ENCODE measurements at regions not wholly inside any gene's neighbourhood (a gene's known extent, or its start where the extent isn't known, plus 50 kb on each side); places are given as distances from the start of the nearest gene placed in this dataset.
A peak's percentile ranks its signal among the peaks of the same experiment; 100 is the strongest.

DNA sequence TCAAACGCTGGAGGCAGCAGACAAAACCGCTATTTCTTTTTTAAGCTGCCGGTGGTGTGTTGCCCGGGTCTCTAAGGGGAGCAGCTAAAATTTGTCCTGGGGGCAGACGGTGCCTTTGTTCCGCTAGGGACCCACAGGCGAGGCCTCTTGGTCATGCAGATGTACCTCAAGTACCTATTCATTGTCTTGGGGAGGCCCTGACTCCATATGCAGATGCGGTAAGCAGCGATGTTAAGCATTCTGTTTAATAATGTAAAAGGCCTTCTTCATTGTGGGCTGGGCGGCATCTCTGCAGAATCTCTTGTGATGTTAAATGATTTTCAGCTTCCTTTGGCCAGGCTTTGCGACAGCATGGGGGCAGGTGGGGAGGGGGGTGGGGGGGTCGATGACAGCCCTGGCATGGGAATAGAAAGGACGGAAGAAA is 98.9 kb upstream of the PJA1 start:
- no peak for DNase-seq

DNA sequence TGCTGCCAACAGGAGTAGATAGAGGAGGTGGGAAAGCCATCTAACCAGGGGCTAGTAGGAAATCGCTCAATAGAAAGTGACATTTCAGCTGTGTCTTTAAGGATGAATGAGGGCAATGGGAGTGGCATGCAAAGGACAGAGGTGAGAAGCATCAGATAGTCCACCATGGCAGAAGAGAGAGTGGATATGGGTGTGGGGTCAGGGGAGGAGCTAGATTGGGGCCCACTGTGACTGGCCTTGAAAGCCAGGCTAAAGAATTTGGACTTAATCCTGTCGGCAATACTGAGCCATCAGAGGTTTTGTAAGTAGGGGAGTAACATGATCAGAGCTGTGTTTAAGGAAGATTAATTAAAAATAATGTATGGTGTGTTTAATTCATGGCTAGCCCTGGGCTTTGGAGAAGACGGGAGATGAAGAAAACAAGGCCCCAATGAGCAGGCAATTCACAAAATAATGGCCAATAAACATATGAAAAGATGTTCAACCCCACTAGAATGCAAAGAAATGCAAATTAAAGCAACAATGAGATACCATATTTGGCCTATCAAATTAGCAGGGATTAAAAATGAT is 98.1 kb upstream of the PJA1 start:
- no peak for DNase-seq

DNA sequence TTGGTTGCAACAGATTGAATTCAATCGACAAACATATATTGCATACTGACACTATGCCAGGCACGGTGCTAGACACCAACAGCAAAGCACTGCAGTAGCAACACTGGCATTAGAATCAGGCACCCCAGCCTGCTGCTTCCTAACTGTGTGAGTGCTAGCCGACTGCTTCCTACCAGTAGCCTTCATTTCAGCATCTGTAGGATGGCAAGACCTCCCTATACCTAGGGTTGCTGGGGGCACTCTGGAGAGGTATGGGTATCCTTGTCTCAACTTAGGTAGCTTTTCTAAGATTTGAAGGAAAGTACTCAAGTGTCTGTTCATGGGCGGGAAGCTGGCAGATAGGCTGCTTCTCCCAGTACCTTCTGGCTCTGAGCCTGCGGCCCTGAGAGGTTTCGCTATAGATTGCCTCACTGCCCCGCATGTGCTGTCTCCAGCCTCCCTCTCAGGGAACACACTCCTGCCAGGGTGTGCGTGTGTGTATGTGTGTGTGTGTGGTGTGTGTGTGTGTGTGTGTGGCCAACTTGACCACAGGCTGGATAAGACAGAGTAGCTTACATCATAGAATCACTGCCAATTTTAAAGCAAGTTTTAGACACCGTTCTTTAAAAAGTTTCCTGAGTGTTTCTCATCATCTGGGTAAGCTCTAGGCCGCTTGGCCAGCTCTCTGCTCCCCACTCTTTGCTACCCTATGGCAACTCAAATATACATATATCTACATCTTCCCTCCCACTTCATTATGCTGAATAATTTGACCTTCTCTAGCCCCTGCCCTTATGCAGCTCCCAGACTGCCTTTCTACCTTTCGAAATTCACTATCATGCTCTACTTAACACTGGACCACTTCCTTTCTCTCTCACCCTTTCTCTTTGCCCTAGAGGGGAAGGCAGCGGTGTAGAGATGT is 97.0 kb upstream of the PJA1 start:
- no peak for DNase-seq

DNA sequence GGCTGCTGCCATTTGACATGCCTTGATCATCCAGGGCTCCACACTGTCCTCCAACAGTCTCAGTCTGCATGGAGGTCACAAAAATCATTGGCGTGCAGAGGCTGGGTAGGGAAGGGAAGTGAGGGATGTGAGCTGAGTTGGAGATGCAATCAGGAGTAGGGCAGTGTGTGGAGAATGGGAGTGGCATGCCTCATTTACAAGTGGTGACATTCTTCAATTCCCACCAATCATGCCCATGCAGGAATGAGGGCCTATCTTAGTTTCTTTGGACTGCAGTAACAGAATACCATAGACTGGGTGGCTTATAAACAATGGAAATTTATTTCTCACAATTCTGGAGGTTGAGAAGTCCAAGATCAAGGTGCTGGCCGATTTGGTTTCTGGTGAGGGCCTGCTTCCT is 94.9 kb upstream of the PJA1 start:
- no peak for DNase-seq

DNA sequence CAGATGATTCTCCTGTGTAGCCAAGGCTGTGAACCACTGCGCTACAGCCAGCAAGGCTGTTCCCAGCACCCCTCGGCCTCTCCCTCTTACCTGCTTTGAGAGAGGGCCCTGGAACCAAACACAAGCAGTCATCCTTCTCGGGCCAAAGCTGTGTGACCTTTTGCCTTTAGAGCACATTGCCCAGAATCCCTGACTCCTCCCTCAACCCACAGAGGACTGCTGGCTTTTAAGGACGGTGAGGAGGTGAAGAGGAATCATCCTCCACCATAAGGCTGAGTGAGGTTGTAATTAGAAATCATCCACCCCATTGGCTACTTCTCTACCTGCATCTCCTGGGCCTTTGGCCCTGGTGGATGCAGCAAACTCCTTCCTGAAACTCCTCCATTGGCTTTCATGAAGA is 93.6 kb upstream of the PJA1 start:
- DNase-seq = no peak

DNA sequence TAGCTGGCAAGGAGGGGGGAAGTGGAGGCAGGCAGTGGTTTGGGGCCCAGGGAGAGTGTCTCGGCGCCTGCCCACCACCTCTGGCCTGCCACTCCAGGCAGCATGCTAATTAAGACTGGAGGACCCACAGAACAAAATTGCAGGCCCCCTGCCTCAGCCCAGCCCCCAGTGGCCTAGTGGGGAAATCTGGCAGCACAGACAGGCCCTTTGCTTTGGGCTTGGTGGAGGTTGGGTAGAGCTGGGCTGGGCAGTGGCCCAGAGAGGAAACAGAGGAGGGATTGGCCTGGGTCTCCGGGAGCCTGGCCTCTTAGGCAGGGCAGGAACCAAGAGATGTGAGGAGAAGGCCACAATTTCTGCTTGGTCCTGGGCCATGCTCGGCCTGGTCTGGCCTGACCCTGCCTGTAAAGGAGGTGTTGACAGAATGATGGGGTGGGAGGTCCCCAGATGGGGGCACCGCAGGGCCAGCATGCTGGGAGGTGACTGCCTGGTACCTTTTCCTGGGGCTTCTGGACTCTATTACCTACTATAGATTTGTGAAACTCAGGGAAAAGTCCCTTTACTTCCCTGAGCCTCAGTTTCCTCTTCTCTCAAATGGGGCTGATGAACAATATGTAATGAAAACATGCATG is 92.4 kb upstream of the PJA1 start:
- DNase-seq = no peak

DNA sequence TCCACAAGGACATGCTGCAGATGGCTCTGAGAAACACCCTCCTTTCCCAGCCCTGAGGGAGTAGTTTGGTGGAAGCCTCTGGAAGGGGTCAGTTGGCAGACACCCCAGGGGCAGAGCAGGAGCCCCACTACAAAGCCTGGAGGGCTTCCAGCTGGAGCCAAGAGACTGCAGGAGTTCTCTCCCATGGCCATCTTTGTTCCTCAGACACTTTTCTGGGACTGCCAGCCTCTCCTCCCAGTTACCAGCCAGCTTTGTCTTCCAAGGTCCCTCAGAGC is 91.0 kb upstream of the PJA1 start:
- DNase-seq = no peak

DNA sequence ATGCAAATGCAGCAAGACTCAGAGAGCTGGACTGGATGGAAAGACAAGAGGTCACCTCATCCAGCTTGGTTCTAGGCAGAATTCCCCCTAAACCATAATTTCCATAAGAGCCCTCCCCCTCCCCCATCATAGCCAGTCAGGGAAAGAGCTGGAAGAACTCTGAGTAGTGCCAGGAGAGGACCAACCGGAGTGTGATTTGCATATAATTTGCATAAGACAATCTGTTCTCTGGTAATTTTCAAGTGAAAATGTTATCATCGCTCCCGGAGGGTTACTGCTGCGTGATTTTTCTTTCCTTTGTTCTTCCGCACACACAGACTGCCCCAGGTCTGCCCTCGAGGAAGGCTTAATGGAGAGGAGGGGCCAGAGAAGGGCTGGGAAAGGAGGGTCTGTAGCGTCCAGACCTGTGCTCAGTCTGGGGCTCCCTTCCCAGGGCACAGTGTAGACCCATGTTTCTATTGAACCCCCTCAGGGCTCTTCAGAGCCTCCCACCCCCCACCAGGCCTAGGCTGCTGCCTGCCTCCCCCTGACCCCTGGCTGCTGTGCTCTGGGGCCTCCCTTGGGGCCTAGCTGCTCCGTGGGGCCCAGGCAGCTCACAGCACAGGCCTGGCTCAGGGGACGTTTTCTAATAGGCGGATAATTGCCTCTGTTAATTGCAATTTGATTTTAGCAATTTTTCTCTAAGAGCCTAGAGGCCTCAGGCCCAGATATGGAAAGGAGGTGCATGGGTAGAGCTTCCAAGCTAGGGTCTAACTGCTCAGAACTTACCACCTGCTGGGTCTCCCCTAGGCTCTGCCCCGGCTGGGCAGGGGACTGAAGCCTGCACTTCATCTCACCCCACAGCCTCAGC is 90.4 kb upstream of the PJA1 start:
- DNase-seq = no peak

DNA sequence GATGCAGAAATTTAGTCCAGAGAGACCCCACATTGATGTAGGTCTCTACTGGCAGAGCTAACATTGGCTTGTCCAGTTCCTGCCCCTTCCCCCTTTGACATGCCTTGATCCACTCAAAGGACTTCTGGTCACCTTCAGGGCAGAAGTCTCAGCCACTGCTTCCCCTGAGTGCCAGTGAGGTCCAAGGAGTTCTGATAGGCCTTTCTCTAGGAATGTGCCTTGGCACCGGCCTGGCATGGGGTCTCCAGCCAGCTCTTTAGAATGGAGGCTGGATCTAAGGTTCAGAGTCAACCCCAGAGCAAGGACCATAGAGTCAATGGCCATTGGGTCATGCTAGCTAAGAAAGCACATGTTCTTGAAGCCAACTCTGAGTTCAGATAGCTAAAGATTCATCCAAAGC is 88.6 kb upstream of the PJA1 start:
- DNase-seq = no peak

DNA sequence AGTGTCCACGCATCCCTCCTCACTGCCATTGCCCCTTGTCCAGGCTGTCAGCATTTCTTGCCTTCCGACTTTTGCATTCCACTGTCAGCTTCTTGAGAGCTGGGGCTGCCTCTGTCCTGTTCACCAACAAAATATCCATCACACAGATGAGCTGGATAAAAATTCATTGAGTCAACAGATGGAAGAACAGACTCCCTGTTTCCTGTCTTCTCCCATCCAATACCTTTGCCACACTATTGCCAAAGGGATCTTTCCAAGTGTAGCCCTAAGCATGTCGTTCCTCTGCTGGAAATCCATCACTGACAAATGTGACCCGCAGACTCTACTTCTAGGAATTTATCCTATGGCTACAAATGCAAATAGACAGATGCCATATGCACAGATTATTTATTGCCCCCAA is 78.0 kb upstream of the PJA1 start:
- no peak for DNase-seq

DNA sequence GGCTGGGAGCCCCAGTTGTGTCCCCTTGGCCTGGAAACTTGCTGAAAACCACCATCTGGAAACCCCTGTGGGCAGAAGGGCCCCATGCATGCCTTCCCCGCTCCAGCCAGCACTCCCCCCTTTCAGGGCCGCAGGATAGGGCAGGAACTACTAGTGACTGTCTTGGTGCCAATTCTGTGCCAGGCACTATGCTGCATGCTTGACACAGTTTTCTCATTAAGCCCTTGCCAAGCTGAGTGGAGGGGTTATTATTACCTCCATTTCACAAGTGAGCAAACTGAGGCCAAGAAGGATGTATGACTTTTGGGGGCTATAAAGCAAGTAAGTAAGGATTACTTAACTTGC is 73.6 kb upstream of the PJA1 start:
- DNase-seq = no peak

DNA sequence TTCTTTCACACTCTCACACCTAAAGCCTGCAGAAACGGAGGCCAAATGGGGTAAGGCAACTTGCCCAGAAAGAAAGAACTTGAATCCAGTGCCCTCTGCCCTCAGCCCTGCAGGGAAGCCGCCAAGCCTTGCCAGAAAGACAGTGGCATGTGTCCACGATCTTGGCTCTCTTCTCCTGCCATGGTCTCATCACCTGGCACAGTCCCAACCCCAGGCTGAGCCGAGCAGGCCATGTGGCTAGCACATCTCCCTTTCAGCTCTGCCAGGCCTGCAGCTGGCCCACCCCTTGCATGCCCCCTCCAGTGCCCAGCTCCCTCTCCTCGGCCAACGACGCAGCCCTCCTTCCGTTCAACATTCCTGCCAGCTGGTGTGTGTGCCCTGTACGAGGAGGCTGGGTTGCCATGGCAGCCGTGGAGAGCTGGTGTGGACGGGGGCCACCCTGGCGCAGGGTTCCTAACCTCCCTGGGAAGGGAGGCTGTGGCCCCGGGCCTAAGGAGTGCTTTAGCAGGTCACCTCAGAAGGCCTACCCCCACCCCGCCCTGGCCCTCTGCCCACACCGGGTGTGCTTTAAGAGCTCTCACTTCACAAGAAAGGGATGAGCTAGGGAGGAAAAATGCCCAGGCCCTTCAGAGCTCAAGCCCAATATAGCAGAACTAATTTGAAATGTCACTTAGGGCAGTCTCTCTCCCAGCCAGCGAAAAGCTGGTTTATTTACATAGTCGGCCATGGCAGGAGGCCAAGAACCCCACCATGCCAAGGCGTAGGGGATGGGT is 73.0 kb upstream of the PJA1 start:
- DNase-seq = no peak

DNA sequence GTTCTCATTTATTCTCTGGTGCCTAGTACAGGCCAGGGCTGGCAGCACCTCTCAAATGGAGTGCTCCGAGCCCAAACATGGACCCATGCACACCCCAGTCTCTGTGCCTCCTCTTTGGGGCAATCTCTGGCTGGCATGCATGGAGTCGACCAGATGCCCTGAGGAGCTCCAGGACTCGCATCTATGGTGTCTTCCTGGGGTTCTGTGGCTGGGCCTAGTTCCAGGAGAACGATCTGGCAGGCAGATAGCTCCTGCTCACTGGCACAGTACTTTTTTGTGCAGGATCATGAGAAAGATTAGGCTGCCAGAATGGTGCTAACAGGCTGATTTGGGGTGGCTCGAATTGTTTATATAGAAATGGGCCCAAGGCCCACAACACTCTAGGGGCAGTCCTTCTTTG is 72.0 kb upstream of the PJA1 start:
- no peak for DNase-seq

DNA sequence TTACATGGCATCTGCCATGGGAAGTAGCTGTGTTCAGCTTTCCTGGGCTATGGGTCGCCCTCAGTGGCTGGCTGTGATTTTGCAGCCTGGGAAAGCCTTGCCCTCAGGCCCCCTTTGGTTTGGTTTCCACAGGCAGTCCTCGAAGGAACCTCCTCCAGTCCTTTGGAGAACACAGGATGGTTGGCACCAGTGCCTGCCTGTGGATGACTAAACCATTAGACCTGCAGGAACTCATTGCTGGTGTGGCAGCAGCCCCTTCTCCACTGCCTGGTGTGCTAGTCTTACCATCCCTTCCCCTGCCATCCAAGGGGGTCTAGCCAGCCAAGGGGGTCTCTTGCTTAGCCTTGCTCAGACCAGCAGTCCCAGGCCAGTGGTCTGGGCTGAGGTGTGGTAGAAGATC is 71.4 kb upstream of the PJA1 start:
- no peak for DNase-seq

DNA sequence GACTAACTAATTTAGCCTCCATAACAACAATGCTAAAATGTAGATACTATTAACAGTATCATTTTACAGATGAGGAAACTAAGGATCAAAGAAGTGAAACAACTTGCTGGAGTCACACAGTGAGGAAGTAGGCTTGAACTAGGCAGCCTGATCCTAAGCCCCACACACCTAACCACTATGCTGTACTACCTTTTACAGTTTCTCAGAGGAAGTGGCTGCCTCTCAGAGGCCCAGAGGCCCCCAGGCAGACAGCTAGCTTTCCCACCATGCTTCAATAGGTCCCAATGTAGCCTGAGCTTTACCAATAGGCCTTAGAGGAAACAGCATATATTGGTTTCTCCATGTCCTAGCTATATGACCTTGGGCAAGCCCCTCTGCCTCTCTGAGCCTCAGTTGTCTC is 69.4 kb upstream of the PJA1 start:
- no peak for DNase-seq

DNA sequence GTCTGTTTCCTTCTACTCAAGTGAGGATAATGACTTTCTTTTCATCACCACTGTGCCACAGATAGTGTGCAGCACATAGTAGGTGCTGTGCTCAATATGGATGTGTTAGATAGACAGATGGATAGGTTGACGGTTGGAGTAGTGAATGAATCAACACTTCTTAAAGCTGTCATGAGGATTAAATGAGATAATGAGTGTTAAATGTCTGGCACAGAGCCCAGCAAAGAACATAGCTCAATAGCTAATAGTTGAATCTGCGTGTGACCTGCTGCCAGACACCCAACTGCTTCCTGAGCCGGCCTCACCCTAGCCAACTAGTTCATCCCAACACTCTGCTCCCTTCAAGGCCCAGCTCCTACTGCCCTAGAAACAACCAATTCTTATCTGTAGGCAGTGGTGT is 67.7 kb upstream of the PJA1 start:
- no peak for DNase-seq

DNA sequence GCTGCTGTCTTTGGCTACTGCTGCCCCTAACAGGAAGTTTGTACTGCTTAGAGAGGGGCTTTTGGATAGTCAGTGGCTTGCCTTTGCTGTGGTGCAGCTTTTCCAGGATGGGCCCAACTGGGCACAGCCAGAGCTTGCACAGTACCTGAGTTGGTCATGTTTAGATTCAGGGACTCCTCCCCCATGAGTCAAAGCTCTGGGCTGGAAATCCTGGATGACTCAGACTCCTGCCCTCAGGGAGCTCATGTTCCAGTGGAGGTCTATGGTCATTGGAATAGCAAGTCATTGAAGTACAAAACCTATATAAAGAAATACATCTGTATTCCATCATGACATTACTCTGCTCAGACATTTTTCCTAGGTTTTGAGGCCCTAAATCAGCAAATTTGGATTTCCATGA is 66.7 kb upstream of the PJA1 start:
- DNase-seq = no peak

DNA sequence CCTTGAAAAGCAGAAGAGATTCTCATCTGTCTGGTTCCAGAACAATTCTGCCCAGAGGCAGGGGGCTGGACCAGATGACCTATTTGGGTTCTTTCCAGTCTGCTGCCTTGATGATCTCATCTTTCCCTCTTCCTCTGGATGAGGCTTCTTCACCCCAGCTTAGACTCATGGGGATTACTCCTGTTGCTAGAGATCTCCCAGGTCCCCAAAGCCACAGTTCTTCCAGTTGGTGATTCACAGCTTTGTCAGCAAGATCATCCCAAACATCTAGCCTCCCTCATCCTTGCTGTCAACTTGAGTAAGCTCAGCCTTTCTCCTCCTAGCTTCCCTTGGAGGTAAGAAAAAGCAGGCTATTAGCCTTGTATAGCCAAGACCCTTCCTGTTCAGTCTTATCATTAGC is 64.2 kb upstream of the PJA1 start:
- DNase-seq = no peak

DNA sequence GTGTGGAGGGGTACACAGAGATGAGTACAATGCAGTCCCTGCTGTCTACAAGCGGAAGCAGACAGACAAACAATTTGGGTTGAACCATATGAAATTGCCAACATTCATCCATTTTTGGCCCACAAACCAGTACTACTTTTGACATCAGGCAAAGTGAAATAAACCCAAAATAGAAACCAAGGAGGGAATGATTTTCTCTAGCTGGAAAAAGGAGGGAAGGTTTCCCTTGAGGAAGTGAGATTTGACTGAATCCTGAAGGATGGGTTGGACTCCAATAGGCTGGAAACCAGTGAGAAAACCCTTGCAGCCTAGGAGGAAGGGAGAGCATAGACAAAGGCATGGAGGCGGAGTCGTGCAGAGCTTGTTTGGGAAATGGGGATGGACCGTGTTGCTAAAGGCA is 63.5 kb upstream of the PJA1 start:
- DNase-seq = no peak

DNA sequence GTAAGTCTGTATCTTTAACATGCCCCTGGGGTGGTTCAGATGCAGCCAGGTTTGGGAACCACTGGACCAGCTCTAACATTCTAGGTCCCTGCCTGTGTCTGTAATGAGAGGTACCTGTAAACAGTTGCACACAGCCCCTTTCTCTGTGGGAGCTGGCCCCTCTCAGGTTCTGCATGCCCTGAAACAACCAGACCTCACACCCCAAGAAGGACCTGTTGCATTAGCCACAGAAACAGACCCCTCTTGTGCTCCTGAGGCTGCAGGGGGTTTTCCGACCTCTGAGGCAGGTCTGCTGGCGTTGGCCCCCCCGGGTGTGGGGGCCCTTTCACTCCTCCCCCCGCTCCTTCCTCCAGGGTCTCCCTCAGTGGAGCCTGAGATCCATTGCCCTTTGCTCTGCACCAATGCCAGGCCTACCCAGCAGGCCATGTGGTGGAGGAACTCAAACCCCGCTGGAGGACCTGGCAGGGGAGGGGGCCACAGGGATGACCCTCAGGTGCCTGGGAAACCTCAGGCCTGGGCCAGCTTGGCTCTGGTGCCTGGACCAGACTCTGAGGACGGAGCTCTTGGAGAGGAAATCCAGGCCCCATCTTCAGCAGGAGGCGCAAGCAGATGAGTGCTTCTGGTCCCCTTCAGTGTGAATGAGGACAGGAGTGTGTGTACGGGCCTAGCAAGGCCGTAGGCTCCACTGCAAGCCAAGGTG is 61.4 kb upstream of the PJA1 start:
- DNase-seq = no peak

DNA sequence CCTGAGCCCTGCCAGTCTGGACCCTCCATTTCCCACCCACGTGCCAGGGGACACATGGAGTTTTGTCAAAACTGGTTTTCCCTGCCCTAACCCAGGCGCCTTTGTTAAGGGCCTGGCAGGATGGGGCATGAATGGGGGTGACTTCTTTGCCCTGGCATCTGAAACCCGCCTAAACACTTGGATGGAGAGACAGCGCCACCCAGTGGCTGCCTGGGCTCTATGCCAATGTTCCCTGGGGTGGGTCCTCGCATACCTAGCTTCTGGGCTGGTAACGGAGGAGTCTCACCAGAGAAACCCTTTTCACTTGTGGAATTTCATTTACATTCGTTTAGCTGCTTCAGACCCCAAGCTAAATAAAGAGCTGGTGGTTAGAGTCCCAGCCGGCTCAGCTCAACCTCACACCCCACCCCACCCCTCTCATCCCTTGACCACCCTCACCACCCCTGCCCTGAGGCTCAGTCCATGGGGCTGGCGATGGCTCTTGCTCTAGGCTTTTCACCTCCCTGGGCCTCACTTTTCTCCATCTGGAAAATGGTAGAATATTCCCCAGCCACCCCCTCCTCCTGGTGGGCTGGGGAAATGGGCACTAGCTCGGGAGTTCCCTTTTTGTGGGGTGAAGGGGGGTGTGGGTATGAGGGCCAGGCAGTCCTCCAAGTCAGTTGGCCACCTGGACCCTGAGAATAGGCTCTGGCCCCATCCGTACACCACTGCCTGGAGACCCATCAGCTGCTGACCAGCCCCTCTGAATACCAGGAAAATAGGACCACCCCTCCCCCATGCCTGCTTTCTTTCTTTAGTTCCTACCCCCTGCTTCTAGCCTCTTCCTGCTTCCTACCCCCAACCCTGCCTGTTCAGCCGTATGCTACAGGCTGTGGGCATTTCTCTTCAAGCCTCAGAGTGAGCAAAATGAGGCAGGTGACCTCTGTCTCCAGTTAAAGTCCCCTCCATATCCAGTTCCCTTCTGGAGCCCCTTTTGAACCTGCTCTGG is 57.1 kb upstream of the PJA1 start:
- DNase-seq = peak; percentile 36 to 58 (median 54)

All from activated CD4-positive, CD25-positive, alpha-beta regulatory T cell (primary cell).